ENCODE measurements at regions not wholly inside any gene's neighbourhood (a gene's known extent, or its start where the extent isn't known, plus 50 kb on each side); places are given as distances from the start of the nearest gene placed in this dataset.

DNA sequence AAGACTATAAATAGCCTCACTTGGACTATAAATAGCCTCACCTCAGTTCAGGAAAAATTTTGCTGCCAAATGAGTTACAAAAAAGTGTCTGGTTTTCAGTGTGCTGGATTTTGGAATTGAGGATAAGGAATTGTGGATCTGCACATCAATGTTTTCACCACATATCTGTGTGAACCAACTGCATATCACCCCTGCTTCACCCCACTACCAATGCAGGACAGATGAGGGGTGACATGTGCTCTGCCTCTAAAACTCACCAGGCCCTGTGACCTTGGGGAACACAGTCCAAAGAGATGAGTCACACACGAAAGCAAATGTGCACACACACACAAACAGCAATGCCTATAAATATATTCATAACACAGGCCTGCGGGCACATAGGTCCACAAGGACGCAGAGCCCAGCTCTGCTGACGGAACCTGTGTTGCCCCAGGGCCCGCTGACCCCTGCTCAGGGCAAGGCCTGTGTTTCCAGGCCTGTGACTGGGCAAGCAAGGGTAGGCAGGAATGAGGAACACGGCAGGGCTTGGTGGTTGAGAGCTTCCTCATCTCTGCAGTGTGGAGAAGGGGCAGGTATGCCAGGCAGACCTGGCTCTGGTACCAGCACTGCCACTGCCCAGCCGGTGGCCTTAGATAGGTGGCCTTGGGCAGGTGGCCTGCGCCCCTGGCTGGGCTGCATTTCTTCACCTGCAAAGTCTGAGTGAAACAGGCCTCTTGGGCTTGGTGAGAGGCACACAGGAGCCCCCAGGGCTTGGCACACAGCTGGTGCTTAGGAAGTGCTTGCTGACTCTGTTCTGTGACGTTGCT lies 82.4 kb downstream of the ARL6IP4 start (continued):
- TF ChIP-seq, protein P1, sequence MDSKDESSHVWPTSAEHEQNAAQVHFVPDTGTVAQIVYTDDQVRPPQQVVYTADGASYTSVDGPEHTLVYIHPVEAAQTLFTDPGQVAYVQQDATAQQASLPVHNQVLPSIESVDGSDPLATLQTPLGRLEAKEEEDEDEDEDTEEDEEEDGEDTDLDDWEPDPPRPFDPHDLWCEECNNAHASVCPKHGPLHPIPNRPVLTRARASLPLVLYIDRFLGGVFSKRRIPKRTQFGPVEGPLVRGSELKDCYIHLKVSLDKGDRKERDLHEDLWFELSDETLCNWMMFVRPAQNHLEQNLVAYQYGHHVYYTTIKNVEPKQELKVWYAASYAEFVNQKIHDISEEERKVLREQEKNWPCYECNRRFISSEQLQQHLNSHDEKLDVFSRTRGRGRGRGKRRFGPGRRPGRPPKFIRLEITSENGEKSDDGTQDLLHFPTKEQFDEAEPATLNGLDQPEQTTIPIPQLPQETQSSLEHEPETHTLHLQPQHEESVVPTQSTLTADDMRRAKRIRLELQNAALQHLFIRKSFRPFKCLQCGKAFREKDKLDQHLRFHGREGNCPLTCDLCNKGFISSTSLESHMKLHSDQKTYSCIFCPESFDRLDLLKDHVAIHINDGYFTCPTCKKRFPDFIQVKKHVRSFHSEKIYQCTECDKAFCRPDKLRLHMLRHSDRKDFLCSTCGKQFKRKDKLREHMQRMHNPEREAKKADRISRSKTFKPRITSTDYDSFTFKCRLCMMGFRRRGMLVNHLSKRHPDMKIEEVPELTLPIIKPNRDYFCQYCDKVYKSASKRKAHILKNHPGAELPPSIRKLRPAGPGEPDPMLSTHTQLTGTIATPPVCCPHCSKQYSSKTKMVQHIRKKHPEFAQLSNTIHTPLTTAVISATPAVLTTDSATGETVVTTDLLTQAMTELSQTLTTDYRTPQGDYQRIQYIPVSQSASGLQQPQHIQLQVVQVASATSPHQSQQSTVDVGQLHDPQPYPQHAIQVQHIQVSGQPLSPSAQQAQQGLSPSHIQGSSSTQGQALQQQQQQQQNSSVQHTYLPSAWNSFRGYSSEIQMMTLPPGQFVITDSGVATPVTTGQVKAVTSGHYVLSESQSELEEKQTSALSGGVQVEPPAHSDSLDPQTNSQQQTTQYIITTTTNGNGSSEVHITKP (CRISPR knock-in tag; IDR thresholded peaks at IDR 0.05; ENCODE audit: low read depth) = peak; percentile 42; the same call in 1 of the 2 replicates
- TF ChIP-seq PAWR (CRISPR knock-in tag; IDR thresholded peaks at IDR 0.05; ENCODE audit: borderline replicate concordance) (no peak), HDAC2 (CRISPR knock-in tag; IDR thresholded peaks at IDR 0.05) (peak; percentile 66), ZNF83 (CRISPR knock-in tag; IDR thresholded peaks at IDR 0.05; ENCODE audit: borderline replicate concordance) (no peak), SMARCC2 (IDR thresholded peaks at IDR 0.05) (no peak), ZNF430 (CRISPR knock-in tag; IDR thresholded peaks at IDR 0.05) (no peak), SAFB2 (CRISPR knock-in tag; IDR thresholded peaks at IDR 0.05; ENCODE audit: borderline replicate concordance, low read depth) (no peak), CCAR2 (optimal IDR thresholded peaks at IDR 0.05; ENCODE audit: low read depth, low read length) (no peak), HNRNPLL (IDR thresholded peaks at IDR 0.05; ENCODE audit: low read depth, low read length, poor library complexity, severe bottlenecking) (peak; percentile 20), ZNF124 (CRISPR knock-in tag; IDR thresholded peaks at IDR 0.05) (no peak), ZBTB7A (CRISPR knock-in tag; IDR thresholded peaks at IDR 0.05) (no peak), KLF9 (CRISPR knock-in tag; IDR thresholded peaks at IDR 0.05; ENCODE audit: low read depth) (no peak), ZNF207 (IDR thresholded peaks at IDR 0.05; ENCODE audit: borderline replicate concordance) (no peak), GTF3A (CRISPR knock-in tag; conservative IDR thresholded peaks at IDR 0.05) (no peak), KLF15 (CRISPR knock-in tag; IDR thresholded peaks at IDR 0.05; ENCODE audit: borderline replicate concordance) (no peak), RNF2 (conservative IDR thresholded peaks at IDR 0.05; ENCODE audit: low read depth) (no peak), SAP130 (CRISPR knock-in tag; IDR thresholded peaks at IDR 0.05; ENCODE audit: low read depth) (peak; percentile 86)
- TF ChIP-seq, protein P2, sequence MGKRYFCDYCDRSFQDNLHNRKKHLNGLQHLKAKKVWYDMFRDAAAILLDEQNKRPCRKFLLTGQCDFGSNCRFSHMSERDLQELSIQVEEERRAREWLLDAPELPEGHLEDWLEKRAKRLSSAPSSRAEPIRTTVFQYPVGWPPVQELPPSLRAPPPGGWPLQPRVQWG (CRISPR knock-in tag; IDR thresholded peaks at IDR 0.05; ENCODE audit: borderline replicate concordance, low read depth) = no peak
- TF ChIP-seq, protein P3, sequence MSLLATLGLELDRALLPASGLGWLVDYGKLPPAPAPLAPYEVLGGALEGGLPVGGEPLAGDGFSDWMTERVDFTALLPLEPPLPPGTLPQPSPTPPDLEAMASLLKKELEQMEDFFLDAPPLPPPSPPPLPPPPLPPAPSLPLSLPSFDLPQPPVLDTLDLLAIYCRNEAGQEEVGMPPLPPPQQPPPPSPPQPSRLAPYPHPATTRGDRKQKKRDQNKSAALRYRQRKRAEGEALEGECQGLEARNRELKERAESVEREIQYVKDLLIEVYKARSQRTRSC (CRISPR knock-in tag; IDR thresholded peaks at IDR 0.05; ENCODE audit: low read depth) = no peak
- TF ChIP-seq, protein P4, sequence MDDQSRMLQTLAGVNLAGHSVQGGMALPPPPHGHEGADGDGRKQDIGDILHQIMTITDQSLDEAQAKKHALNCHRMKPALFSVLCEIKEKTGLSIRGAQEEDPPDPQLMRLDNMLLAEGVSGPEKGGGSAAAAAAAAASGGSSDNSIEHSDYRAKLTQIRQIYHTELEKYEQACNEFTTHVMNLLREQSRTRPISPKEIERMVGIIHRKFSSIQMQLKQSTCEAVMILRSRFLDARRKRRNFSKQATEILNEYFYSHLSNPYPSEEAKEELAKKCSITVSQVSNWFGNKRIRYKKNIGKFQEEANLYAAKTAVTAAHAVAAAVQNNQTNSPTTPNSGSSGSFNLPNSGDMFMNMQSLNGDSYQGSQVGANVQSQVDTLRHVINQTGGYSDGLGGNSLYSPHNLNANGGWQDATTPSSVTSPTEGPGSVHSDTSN (CRISPR knock-in tag; IDR thresholded peaks at IDR 0.05; ENCODE audit: borderline replicate concordance) = no peak
- TF ChIP-seq, protein P5, sequence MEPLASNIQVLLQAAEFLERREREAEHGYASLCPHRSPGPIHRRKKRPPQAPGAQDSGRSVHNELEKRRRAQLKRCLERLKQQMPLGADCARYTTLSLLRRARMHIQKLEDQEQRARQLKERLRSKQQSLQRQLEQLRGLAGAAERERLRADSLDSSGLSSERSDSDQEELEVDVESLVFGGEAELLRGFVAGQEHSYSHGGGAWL (CRISPR knock-in tag; IDR thresholded peaks at IDR 0.05) = no peak
- TF ChIP-seq, protein P6, sequence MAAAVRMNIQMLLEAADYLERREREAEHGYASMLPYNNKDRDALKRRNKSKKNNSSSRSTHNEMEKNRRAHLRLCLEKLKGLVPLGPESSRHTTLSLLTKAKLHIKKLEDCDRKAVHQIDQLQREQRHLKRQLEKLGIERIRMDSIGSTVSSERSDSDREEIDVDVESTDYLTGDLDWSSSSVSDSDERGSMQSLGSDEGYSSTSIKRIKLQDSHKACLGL (CRISPR knock-in tag; IDR thresholded peaks at IDR 0.05) = no peak

Measured in HepG2 (cell line).